ENCODE measurements at regions not wholly inside any gene's neighbourhood (a gene's known extent, or its start where the extent isn't known, plus 50 kb on each side); places are given as distances from the start of the nearest gene placed in this dataset.

GRCh38 chr18:28647961-28648360 is 471.0 kb upstream of the CDH2 start:
- Histone ChIP-seq H4K20me1 (replicated peaks in 1 of 2; ENCODE audit: control insufficient read depth in 1 of 2, insufficient read depth in 2 of 2, low read length in 2 of 2) (no peaks in the 10 kb centered on the region), H3K14ac (ENCODE audit: insufficient read length) (no peak overlapping the region), H2BK20ac (ENCODE audit: low read length) (no peak overlapping the region), H3K4ac (replicated peaks; ENCODE audit: insufficient read length, low read depth, low read length) (no peak overlapping the region), H3K4me1 (replicated peaks in 1 of 4; ENCODE audit: control insufficient read depth in 3 of 4, insufficient read depth in 4 of 4, low read length in 3 of 4) (no peaks in the 10 kb centered on the region), H3K56ac (replicated peaks; ENCODE audit: insufficient read length, low read depth, low read length) (no peak overlapping the region), H2BK15ac (ENCODE audit: low read length) (no peak overlapping the region), H2BK120ac (replicated peaks; ENCODE audit: low read depth, low read length) (no peak overlapping the region), H3K27me3 (replicated peaks in 1 of 4; ENCODE audit: control insufficient read depth in 3 of 4, extremely low read depth in 1 of 4, insufficient read depth in 3 of 4, low read length in 3 of 4) (no peaks in the 10 kb centered on the region), H3K79me2 (ENCODE audit: control insufficient read depth in 1 of 2, insufficient read depth in 2 of 2, low read length in 2 of 2) (no peaks in the 10 kb centered on the region), H3K18ac (ENCODE audit: extremely low read depth, low read length) (no peak overlapping the region), H3K4me2 (ENCODE audit: insufficient read depth in 1 of 2, low read depth in 2 of 2, low read length in 2 of 2) (no peak overlapping the region), H3K27ac (ENCODE audit: low read depth, low read length) (no peak overlapping the region), H3K9me3 (ENCODE audit: insufficient read depth in 2 of 2, low read depth in 1 of 2, low read length in 1 of 2) (no peaks in the 10 kb centered on the region), H3K79me1 (ENCODE audit: low read depth, low read length) (no peaks in the 10 kb centered on the region), H4K5ac (ENCODE audit: insufficient read length, low read depth, low read length) (no peak overlapping the region), H4K91ac (replicated peaks; ENCODE audit: insufficient read length, low read length) (no peak overlapping the region), H4K8ac (ENCODE audit: extremely low read depth, insufficient read depth, low read length) (no peak overlapping the region), H3K9ac (replicated peaks in 1 of 4; ENCODE audit: extremely low read depth in 1 of 4, low read depth in 3 of 4, low read length in 3 of 4) (no peak overlapping the region), H3K4me3 (ENCODE audit: extremely low read depth in 1 of 4, insufficient read depth in 2 of 4, low read depth in 3 of 4, low read length in 4 of 4) (no peak overlapping the region), H2AFZ (ENCODE audit: low read length) (no peak overlapping the region), H3K23me2 (ENCODE audit: low read depth, low read length) (no peaks in the 10 kb centered on the region; the same call in 1 of the 2 replicates), H2BK5ac (ENCODE audit: low read depth, low read length) (no peak overlapping the region), H2AK5ac (ENCODE audit: low read depth, low read length) (no peak overlapping the region), H3K36me3 (ENCODE audit: control insufficient read depth in 2 of 4, insufficient read depth in 4 of 4, low read length in 3 of 4) (no peaks in the 10 kb centered on the region), H2BK12ac (ENCODE audit: low read depth, low read length) (no peak overlapping the region), H3K23ac (ENCODE audit: insufficient read length) (no peak overlapping the region)
- ChIA-PET POLR2A (ENCODE audit: partially characterized antibody) (no interaction called here), CTCF (ENCODE audit: partially characterized antibody) (interaction anchor here (0.9 kb wide), 1 partner anchor 10 kb away, joined by 3 read pairs; no protein-coding TSS in a partner anchor)
- 96% methylated on average over 3 of the region's 3 CpGs; no CpG with 5 or more reads in 1 of the 2 experiments for WGBS, 2 experiments (ENCODE audit: extremely low coverage in 1 of 2, insufficient coverage in 1 of 2, insufficient read length in 1 of 2, insufficient replicate concordance in 2 of 2, low coverage in 1 of 2, low lambda C conversion rate in 2 of 2, missing lambda C conversion rate in 1 of 2)
- no peak for FAIRE-seq
- DNase-seq (ENCODE audit: low read depth in 1 of 2, low spot score in 2 of 2): no peak
- TF ChIP-seq CEBPB (IDR thresholded peaks at IDR 0.05; ENCODE audit: low read depth, low read length) (no peak), SP4 (IDR thresholded peaks at IDR 0.05; ENCODE audit: low read length) (no peak), RBBP5 (IDR thresholded peaks at IDR 0.05; ENCODE audit: borderline replicate concordance, low read depth, low read length) (no peak), POU5F1 (IDR thresholded peaks at IDR 0.05; ENCODE audit: low read depth, low read length) (no peak), BACH1 (IDR thresholded peaks at IDR 0.05; ENCODE audit: low read length) (no peak), TCF12 (IDR thresholded peaks at IDR 0.05; ENCODE audit: low read depth, low read length) (no peak), SP1 (IDR thresholded peaks at IDR 0.05; ENCODE audit: low read depth, low read length) (no peak), NANOG (IDR thresholded peaks at IDR 0.05; ENCODE audit: insufficient read depth, low read depth, low read length, poor library complexity, severe bottlenecking) (no peak), SIN3A (conservative IDR thresholded peaks at IDR 0.05 in 1 of 2, IDR thresholded peaks at IDR 0.05 in 1 of 2; ENCODE audit: low read depth in 1 of 2, low read length in 2 of 2) (no peak)
